Heart left ventricle (tissue), 16 donors: ENCODE measurements at regions not wholly inside any gene's neighbourhood (a gene's known extent, or its start where the extent isn't known, plus 50 kb on each side); places are given as distances from the start of the nearest gene placed in this dataset.

Source experiments
- ATAC-seq, 4 donors: fragments of 200-7000 bp; cut with Tn5 transposase; one replicate each; pipeline ENCODE4 v1.9.1; 2020 to 2022; ENCODE audit warnings: moderate library complexity in 4 of 4, mild to moderate bottlenecking in 3 of 4, moderate number of reproducible peaks in 1 of 4
- DNase-seq, 5 donors: peaks; one replicate each; pipeline ENCODE4 v3.0.0-alpha.2; 2020
- H3K27ac ChIP-seq, 12 donors: fragments of 200-600 bp; sonication (generic) in 4 of 12; one replicate each; pipeline versions ENCODE4 v1.5.0 to v1.8.0; 2016 to 2022; ENCODE audit warnings: mild to moderate bottlenecking in 2 of 12
- H3K27me3 ChIP-seq, 9 donors: fragments of 200-600 bp; sonication (generic) in 2 of 9; one replicate each; pipeline versions ENCODE4 v1.5.1 to v1.8.0; 2016 to 2022; ENCODE audit warnings: mild to moderate bottlenecking in 3 of 9
- H3K36me3 ChIP-seq, 9 donors: fragments of 200-600 bp; sonication (generic) in 2 of 9; one replicate each; pipeline versions ENCODE4 v1.5.0 to v1.8.0; 2018 to 2022; ENCODE audit warnings: mild to moderate bottlenecking in 2 of 9
- H3K4me1 ChIP-seq, 12 donors: fragments of 200-600 bp; sonication (generic) in 4 of 12; one replicate each; pipeline versions ENCODE4 v1.5.0 to v1.8.0; 2016 to 2022; ENCODE audit warnings: mild to moderate bottlenecking in 3 of 12
- H3K4me3 ChIP-seq, 12 donors: fragments of 200-600 bp; sonication (generic) in 4 of 12; one replicate each; pipeline versions ENCODE4 v1.5.0 to v1.8.0; 2017 to 2022; ENCODE audit warnings: mild to moderate bottlenecking in 9 of 12, moderate library complexity in 4 of 12
- H3K9me3 ChIP-seq, 12 donors: fragments of 200-600 bp; sonication (generic) in 4 of 12; one replicate each; pipeline versions ENCODE4 v1.5.0 to v1.8.0; 2016 to 2022; ENCODE audit warnings: mild to moderate bottlenecking in 1 of 12
- CTCF ChIP-seq, 12 donors: fragments of 200-600 bp; sonication (generic) in 4 of 12; IDR thresholded peaks; one replicate each; pipeline versions ENCODE4 v1.5.0 to v1.8.0; 2018 to 2022; ENCODE audit warnings: antibody characterized with exemption in 12 of 12, mild to moderate bottlenecking in 5 of 12
- POLR2A ChIP-seq, 2 donors: fragments of 450-650 bp; IDR thresholded peaks; one replicate each; pipeline ENCODE4 v1.6.1; 2017; ENCODE audit warnings: antibody characterized with exemption in 2 of 2, mild to moderate bottlenecking in 2 of 2, moderate library complexity in 2 of 2
- WGBS, 4 donors: extraction: QIAGEN DNeasy Blood & Tissue Kit in 2 of 4; methylation state at CpG; one replicate each; pipeline versions ENCODE4 v1.1.5 to v1.1.7; 2013 to 2018; 5-methylcytosine and 5-hydroxymethylcytosine counted together
- intact Hi-C, 10 donors: fragments of 100-400 bp; cut with DNase I; formaldehyde crosslinking; loops; one replicate each; pipeline versions ENCODE4 v1.11.1 to v1.14.2; 2022
- donor health status: ischemic (EF 13 %, LVEDD 7.1; RV severe dilation, severe dysfunction).
- donor health status: healthy with polysubstance abuse.
- donor health status: DM: no; HTN: yes; CAD: no.
- donor health status: DM: no; HTN: no; CAD: no.
- donor health status: ischemic (EF 25% LVEDD 6.9; RV normal size, moderate dysfunction).
- donor health status: ischemic (EF 25% LVEDD 5.7; RV mildly dilated, moderate dysfunction).
- donor health status: healthy.
- donor health status: DM: yes; HTN: yes; CAD: no.
- donor health status: ischemic (EF 35%, LVEDD 5.7; RV mildly dilated, moderate dysfunction).
- donor health status: nonischemic (EF 11% LVEDD 7.7; RV severe dilation, severe dysfunction).
- donor health status: DM: yes; HTN: yes; CAD: no.
- donor health status: PGD.
- donor health status: ischemic (EF 29% LVEDD 5.4; RV normal size, mild dysfunction).
- donor health status: nonischemic (EF 23%, LVEDD 6.1; RV moderate dilation, normal function).

- no peaks in the 10 kb centered on the region for H3K9me3 ChIP-seq
- H3K36me3 ChIP-seq: no peaks in the 10 kb centered on the region
- no peak overlapping the region for H3K4me3 ChIP-seq
- H3K27me3 ChIP-seq: no peaks in the 10 kb centered on the region
- TF ChIP-seq POLR2A (IDR thresholded peaks at IDR 0.05) (no peak), CTCF (IDR thresholded peaks at IDR 0.05) (no peak)
- no peaks in the 10 kb centered on the region for H3K4me1 ChIP-seq
- no peak for ATAC-seq
- WGBS, 4 donors: 63 to 72% (median 64%) methylated on average over 2 of the region's 2 CpGs
- intact Hi-C loops: no loop called here
- DNase-seq: no peak
- no peak overlapping the region for H3K27ac ChIP-seq
Measured at GRCh38 chr10:33067917-33068316, 109.9 kb upstream of the ITGB1 start.

GRCh38 chr10:33067481-33067880 is 109.5 kb upstream of the ITGB1 start:
- WGBS, 4 donors: 83 to 94% (median 90%) methylated on average over 2 of the region's 2 CpGs
- ATAC-seq (no peak), DNase-seq (no peak)
- H3K27ac ChIP-seq: no peak overlapping the region
- no peak for TF ChIP-seq POLR2A (IDR thresholded peaks at IDR 0.05)
- TF ChIP-seq CTCF (IDR thresholded peaks at IDR 0.05): no peak
- no peaks in the 10 kb centered on the region for H3K4me1 ChIP-seq
- no peaks in the 10 kb centered on the region for H3K36me3 ChIP-seq
- H3K4me3 ChIP-seq: no peak overlapping the region
- no peaks in the 10 kb centered on the region for H3K9me3 ChIP-seq
- intact Hi-C loops: no loop called here
- H3K27me3 ChIP-seq: no peaks in the 10 kb centered on the region

- no peak for ATAC-seq
- no peaks in the 10 kb centered on the region for H3K36me3 ChIP-seq
- no peak for TF ChIP-seq POLR2A (IDR thresholded peaks at IDR 0.05)
- peak in 1 of 12 donors; percentile 5 for TF ChIP-seq CTCF (IDR thresholded peaks at IDR 0.05)
- no peak overlapping the region for H3K27ac ChIP-seq
- intact Hi-C loops: no loop called here
- no peak for DNase-seq
- no peak overlapping the region for H3K4me3 ChIP-seq
- H3K4me1 ChIP-seq: no peaks in the 10 kb centered on the region
- no peaks in the 10 kb centered on the region for H3K9me3 ChIP-seq
- WGBS, 4 donors: 71 to 83% (median 80%) methylated on average over 9 of the region's 9 CpGs
- H3K27me3 ChIP-seq: no peaks in the 10 kb centered on the region
Measured at GRCh38 chr10:33066558-33067236, 108.7 kb upstream of the ITGB1 start.

GRCh38 chr10:33065111-33065510 is 107.1 kb upstream of the ITGB1 start:
- ATAC-seq (no peak), DNase-seq (no peak)
- H3K4me1 ChIP-seq: no peaks in the 10 kb centered on the region
- H3K27ac ChIP-seq: no peak overlapping the region
- H3K4me3 ChIP-seq: no peak overlapping the region
- no peaks in the 10 kb centered on the region for H3K9me3 ChIP-seq
- TF ChIP-seq CTCF (IDR thresholded peaks at IDR 0.05): no peak
- TF ChIP-seq POLR2A (IDR thresholded peaks at IDR 0.05): no peak
- intact Hi-C loops: no loop called here
- H3K36me3 ChIP-seq: no peaks in the 10 kb centered on the region
- no peaks in the 10 kb centered on the region for H3K27me3 ChIP-seq
- WGBS, 4 donors: 89 to 97% (median 93%) methylated on average over 1 of the region's 1 CpG
